Heart left ventricle (tissue), 16 donors: ENCODE measurements at regions not wholly inside any gene's neighbourhood (a gene's known extent, or its start where the extent isn't known, plus 50 kb on each side); places are given as distances from the start of the nearest gene placed in this dataset.

Source experiments
- ATAC-seq, 4 donors: fragments of 200-7000 bp; cut with Tn5 transposase; one replicate each; pipeline ENCODE4 v1.9.1; 2020 to 2022; ENCODE audit warnings: moderate library complexity in 4 of 4, mild to moderate bottlenecking in 3 of 4, moderate number of reproducible peaks in 1 of 4
- DNase-seq, 5 donors: peaks; one replicate each; pipeline ENCODE4 v3.0.0-alpha.2; 2020
- H3K27ac ChIP-seq, 12 donors: fragments of 200-600 bp; sonication (generic) in 4 of 12; one replicate each; pipeline versions ENCODE4 v1.5.0 to v1.8.0; 2016 to 2022; ENCODE audit warnings: mild to moderate bottlenecking in 2 of 12
- H3K27me3 ChIP-seq, 9 donors: fragments of 200-600 bp; sonication (generic) in 2 of 9; one replicate each; pipeline versions ENCODE4 v1.5.1 to v1.8.0; 2016 to 2022; ENCODE audit warnings: mild to moderate bottlenecking in 3 of 9
- H3K36me3 ChIP-seq, 9 donors: fragments of 200-600 bp; sonication (generic) in 2 of 9; one replicate each; pipeline versions ENCODE4 v1.5.0 to v1.8.0; 2018 to 2022; ENCODE audit warnings: mild to moderate bottlenecking in 2 of 9
- H3K4me1 ChIP-seq, 12 donors: fragments of 200-600 bp; sonication (generic) in 4 of 12; one replicate each; pipeline versions ENCODE4 v1.5.0 to v1.8.0; 2016 to 2022; ENCODE audit warnings: mild to moderate bottlenecking in 3 of 12
- H3K4me3 ChIP-seq, 12 donors: fragments of 200-600 bp; sonication (generic) in 4 of 12; one replicate each; pipeline versions ENCODE4 v1.5.0 to v1.8.0; 2017 to 2022; ENCODE audit warnings: mild to moderate bottlenecking in 9 of 12, moderate library complexity in 4 of 12
- H3K9me3 ChIP-seq, 12 donors: fragments of 200-600 bp; sonication (generic) in 4 of 12; one replicate each; pipeline versions ENCODE4 v1.5.0 to v1.8.0; 2016 to 2022; ENCODE audit warnings: mild to moderate bottlenecking in 1 of 12
- POLR2A ChIP-seq, 2 donors: fragments of 450-650 bp; IDR thresholded peaks; one replicate each; pipeline ENCODE4 v1.6.1; 2017; ENCODE audit warnings: antibody characterized with exemption in 2 of 2, mild to moderate bottlenecking in 2 of 2, moderate library complexity in 2 of 2
- whole genome bisulfite sequencing, 4 donors: extraction: QIAGEN DNeasy Blood & Tissue Kit in 2 of 4; methylation state at CpG; one replicate each; pipeline versions ENCODE4 v1.1.5 to v1.1.7; 2013 to 2018; 5-methylcytosine and 5-hydroxymethylcytosine counted together
- intact Hi-C, 10 donors: fragments of 100-400 bp; cut with DNase I; formaldehyde crosslinking; loops; one replicate each; pipeline versions ENCODE4 v1.11.1 to v1.14.2; 2022
- TF ChIP-seq, protein P1 (sequence below), 12 donors: fragments of 200-600 bp; sonication (generic) in 4 of 12; IDR thresholded peaks; one replicate each; pipeline versions ENCODE4 v1.5.0 to v1.8.0; 2018 to 2022; ENCODE audit warnings: antibody characterized with exemption in 12 of 12, mild to moderate bottlenecking in 5 of 12
- donor health status: ischemic (EF 13 %, LVEDD 7.1; RV severe dilation, severe dysfunction).
- donor health status: healthy with polysubstance abuse.
- donor health status: DM: no; HTN: yes; CAD: no.
- donor health status: DM: no; HTN: no; CAD: no.
- donor health status: ischemic (EF 25% LVEDD 6.9; RV normal size, moderate dysfunction).
- donor health status: ischemic (EF 25% LVEDD 5.7; RV mildly dilated, moderate dysfunction).
- donor health status: healthy.
- donor health status: DM: yes; HTN: yes; CAD: no.
- donor health status: ischemic (EF 35%, LVEDD 5.7; RV mildly dilated, moderate dysfunction).
- donor health status: nonischemic (EF 11% LVEDD 7.7; RV severe dilation, severe dysfunction).
- donor health status: DM: yes; HTN: yes; CAD: no.
- donor health status: PGD.
- donor health status: ischemic (EF 29% LVEDD 5.4; RV normal size, mild dysfunction).
- donor health status: nonischemic (EF 23%, LVEDD 6.1; RV moderate dilation, normal function).

DNA sequence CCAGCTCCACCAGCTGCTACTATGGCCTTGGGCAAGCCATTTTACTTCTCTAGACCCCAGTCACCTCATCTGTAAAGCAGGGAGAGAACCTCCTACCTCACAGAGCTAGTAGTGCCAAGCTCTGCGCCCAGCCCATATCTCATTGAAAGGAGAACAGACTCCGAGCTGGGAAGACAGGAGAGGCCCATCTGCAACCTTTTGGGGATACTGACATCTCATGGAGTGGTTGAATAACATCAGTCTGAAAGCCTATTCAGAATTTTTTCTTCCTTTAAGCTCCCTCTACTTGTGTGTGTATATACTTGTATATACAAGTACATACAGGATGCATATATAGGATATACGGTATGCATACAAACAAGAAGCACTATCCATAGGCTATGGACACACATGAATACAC lies 279.5 kb upstream of the POU3F1 start:
- H3K4me1 ChIP-seq = peaks cover 0 to 3% (median 0%) of the 10 kb centered on the region in 12 donors
- H3K27me3 ChIP-seq = peaks cover 0 to 34% (median 5%) of the 10 kb centered on the region in 9 donors
- intact Hi-C loops = no loop called here
- H3K9me3 ChIP-seq = peaks cover 0 to 8% (median 0%) of the 10 kb centered on the region in 12 donors
- no peak for ATAC-seq
- 26 to 48% (median 36%) methylated on average over 3 of the region's 3 CpGs for WGBS, 4 donors
- DNase-seq = no peak
- no peak overlapping the region for H3K4me3 ChIP-seq
- no peak overlapping the region for H3K27ac ChIP-seq
- no peaks in the 10 kb centered on the region for H3K36me3 ChIP-seq
- TF ChIP-seq, protein P1, sequence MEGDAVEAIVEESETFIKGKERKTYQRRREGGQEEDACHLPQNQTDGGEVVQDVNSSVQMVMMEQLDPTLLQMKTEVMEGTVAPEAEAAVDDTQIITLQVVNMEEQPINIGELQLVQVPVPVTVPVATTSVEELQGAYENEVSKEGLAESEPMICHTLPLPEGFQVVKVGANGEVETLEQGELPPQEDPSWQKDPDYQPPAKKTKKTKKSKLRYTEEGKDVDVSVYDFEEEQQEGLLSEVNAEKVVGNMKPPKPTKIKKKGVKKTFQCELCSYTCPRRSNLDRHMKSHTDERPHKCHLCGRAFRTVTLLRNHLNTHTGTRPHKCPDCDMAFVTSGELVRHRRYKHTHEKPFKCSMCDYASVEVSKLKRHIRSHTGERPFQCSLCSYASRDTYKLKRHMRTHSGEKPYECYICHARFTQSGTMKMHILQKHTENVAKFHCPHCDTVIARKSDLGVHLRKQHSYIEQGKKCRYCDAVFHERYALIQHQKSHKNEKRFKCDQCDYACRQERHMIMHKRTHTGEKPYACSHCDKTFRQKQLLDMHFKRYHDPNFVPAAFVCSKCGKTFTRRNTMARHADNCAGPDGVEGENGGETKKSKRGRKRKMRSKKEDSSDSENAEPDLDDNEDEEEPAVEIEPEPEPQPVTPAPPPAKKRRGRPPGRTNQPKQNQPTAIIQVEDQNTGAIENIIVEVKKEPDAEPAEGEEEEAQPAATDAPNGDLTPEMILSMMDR (IDR thresholded peaks at IDR 0.05) = no peak
- no peak for TF ChIP-seq POLR2A (IDR thresholded peaks at IDR 0.05)

DNA sequence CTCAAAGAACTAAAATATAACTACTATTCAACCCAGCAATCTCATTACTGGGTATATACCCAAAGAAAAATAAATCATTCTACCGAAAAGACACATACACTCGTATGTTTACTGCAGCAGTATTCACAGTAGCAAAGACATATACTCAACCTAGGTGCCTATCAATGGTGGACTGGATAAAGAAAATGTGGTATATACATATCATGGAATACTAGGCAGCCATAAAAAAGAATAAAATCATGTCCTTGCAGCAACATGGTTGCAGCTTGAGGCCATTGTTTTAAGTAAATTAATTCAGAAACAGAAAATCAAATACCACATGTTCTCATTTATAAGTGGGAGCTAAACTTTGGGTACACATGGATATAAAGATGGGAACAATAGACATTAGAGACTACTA lies 266.2 kb upstream of the POU3F1 start:
- H3K36me3 ChIP-seq = no peaks in the 10 kb centered on the region
- intact Hi-C loops = no loop called here
- TF ChIP-seq POLR2A (IDR thresholded peaks at IDR 0.05) = no peak
- TF ChIP-seq, protein P1 (IDR thresholded peaks at IDR 0.05) = no peak
- DNase-seq (no peak), ATAC-seq (no peak)
- peaks cover 0 to 8% (median 0%) of the 10 kb centered on the region in 12 donors for H3K9me3 ChIP-seq
- H3K4me1 ChIP-seq = no peaks in the 10 kb centered on the region
- 88 to 97% (median 94%) methylated on average over 2 of the region's 2 CpGs for WGBS, 4 donors
- peaks cover 0 to 22% (median 5%) of the 10 kb centered on the region in 9 donors for H3K27me3 ChIP-seq
- H3K4me3 ChIP-seq = no peak overlapping the region
- no peak overlapping the region for H3K27ac ChIP-seq

- WGBS, 4 donors = 21 to 50% (median 39%) methylated on average over 1 of the region's 1 CpG
- H3K4me3 ChIP-seq = no peak overlapping the region
- H3K36me3 ChIP-seq = no peaks in the 10 kb centered on the region
- H3K4me1 ChIP-seq = no peaks in the 10 kb centered on the region
- H3K27ac ChIP-seq = no peak overlapping the region
- ATAC-seq (no peak), DNase-seq (no peak)
- peaks cover 0 to 30% (median 0%) of the 10 kb centered on the region in 9 donors for H3K27me3 ChIP-seq
- TF ChIP-seq POLR2A (IDR thresholded peaks at IDR 0.05) = no peak
- TF ChIP-seq, protein P1 (IDR thresholded peaks at IDR 0.05) = no peak
- intact Hi-C loops = no loop called here
- peaks cover 0 to 8% (median 0%) of the 10 kb centered on the region in 12 donors for H3K9me3 ChIP-seq
Measured at GRCh38 chr1:38310079-38310478, 263.5 kb upstream of the POU3F1 start.

DNA sequence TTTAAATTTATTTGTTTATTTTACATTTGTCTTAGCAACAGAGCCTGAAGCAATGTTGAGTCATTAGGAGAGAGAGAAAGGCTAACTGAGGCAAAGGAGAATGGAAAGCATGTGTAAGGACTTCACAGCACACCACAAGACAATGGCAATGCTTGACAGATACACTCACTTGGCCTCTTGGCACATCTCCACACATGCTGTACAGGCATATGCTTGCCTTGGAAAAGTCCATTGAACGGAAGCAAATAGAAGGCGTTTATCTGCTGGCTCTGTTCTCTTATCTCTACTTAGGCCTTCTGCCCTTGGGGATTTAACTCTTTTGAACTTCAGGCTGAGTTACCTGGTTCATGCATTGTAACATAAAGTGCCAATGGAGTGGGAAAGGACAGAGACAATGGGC lies 262.2 kb upstream of the POU3F1 start:
- WGBS, 4 donors = 27 to 45% (median 33%) methylated on average over 2 of the region's 2 CpGs
- ATAC-seq = no peak
- Histone ChIP-seq H3K27ac (no peak overlapping the region), H3K36me3 (no peaks in the 10 kb centered on the region), H3K9me3 (peaks cover 0 to 8% (median 0%) of the 10 kb centered on the region in 12 donors), H3K27me3 (peaks cover 0 to 40% (median 0%) of the 10 kb centered on the region in 9 donors), H3K4me1 (no peaks in the 10 kb centered on the region), H3K4me3 (no peak overlapping the region)
- intact Hi-C loops = no loop called here
- DNase-seq = no peak
- TF ChIP-seq, protein P1 (IDR thresholded peaks at IDR 0.05) = no peak
- TF ChIP-seq POLR2A (IDR thresholded peaks at IDR 0.05) = no peak
